Thyroid gland (tissue), 4 donors: ENCODE measurements at regions not wholly inside any gene's neighbourhood (a gene's known extent, or its start where the extent isn't known, plus 50 kb on each side); places are given as distances from the start of the nearest gene placed in this dataset.
A peak's percentile ranks its signal among the peaks of the same experiment; 100 is the strongest.

Experiments used
- DNase-seq, 2 donors: peaks; one replicate each; pipeline ENCODE4 v3.0.0-alpha.2; 2019
- H3K27ac ChIP-seq, 3 donors: fragments of 200-600 bp; sonication (generic); 1 replicate in 2 of 3; 2 replicates in 1 of 3; pipeline ENCODE4 v1.5.1; 2016 to 2019; ENCODE audit warnings: mild to moderate bottlenecking in 1 of 3, moderate library complexity in 1 of 3
- H3K27me3 ChIP-seq: fragments of 200-600 bp; sonication (generic); one replicate; pipeline ENCODE4 v1.5.1; 2019
- H3K36me3 ChIP-seq, 2 donors: fragments of 200-600 bp; sonication (generic); one replicate each; pipeline ENCODE4 v1.5.1; 2016 to 2019
- H3K4me1 ChIP-seq, 2 donors: fragments of 200-600 bp; sonication (generic); one replicate each; pipeline ENCODE4 v1.5.1; 2017 to 2019
- H3K4me3 ChIP-seq, 3 donors: fragments of 200-600 bp; sonication (generic); replicated peaks in 1 of 3; 1 replicate in 2 of 3; 2 replicates in 1 of 3; pipeline ENCODE4 v1.5.1; 2016; ENCODE audit warnings: mild to moderate bottlenecking in 1 of 3
- H3K9me3 ChIP-seq: fragments of 200-600 bp; sonication (generic); one replicate; pipeline ENCODE4 v1.5.1; 2017
- POLR2A ChIP-seq, 2 donors: fragments of 450-650 bp; IDR thresholded peaks; one replicate each; pipeline ENCODE4 v1.6.1; 2017; ENCODE audit warnings: antibody characterized with exemption in 2 of 2, mild to moderate bottlenecking in 2 of 2, moderate library complexity in 1 of 2
- WGBS, 2 donors: methylation state at CpG; one replicate each; pipeline ENCODE4 v1.1.5; 2017; 5-methylcytosine and 5-hydroxymethylcytosine counted together
- intact Hi-C: fragments of 100-400 bp; cut with DNase I; formaldehyde crosslinking; loops from one replicate; pipeline ENCODE4 v1.15.1; 2023
- TF ChIP-seq, protein P1 (sequence below), 6 experiments: fragments of 200-600 bp in 3 of 6; fragments of 450-650 bp in 3 of 6; sonication (generic) in 3 of 6; IDR thresholded peaks; one replicate each; pipeline ENCODE4 v1.5.1; 2016 to 2019; ENCODE audit warnings: antibody characterized with exemption in 6 of 6, mild to moderate bottlenecking in 2 of 6, inconsistent platforms in 1 of 6, moderate library complexity in 1 of 6

DNA sequence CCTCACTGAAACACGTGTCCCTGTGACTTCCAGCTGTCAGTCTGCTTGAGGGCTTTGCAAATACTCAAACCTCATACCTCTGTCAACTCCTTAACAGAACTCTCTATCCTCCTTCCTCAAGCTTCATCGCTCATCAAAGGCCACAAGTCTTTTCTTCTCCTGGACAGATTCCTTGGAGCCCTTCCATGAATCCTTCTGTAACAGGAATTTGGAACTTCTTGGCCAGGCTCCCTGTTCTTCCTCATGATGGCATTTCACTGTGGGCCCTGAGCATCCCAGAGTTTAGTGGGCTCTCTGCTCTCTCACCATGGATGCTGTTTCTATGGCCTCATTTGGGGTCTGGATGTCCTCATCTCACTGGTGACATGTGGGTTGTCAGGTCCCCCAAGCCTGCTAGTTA lies 105.0 kb upstream of the TLE3 start:
- intact Hi-C loops: no loop called here
- Histone ChIP-seq H3K27me3 (no peaks in the 10 kb centered on the region), H3K36me3 (no peaks in the 10 kb centered on the region), H3K27ac (no peak overlapping the region), H3K9me3 (no peaks in the 10 kb centered on the region), H3K4me3 (no peak overlapping the region), H3K4me1 (peaks cover 0 to 23% of the 10 kb centered on the region in 2 donors)
- DNase-seq: no peak
- no peak for TF ChIP-seq POLR2A (IDR thresholded peaks at IDR 0.05)
- TF ChIP-seq, protein P1, sequence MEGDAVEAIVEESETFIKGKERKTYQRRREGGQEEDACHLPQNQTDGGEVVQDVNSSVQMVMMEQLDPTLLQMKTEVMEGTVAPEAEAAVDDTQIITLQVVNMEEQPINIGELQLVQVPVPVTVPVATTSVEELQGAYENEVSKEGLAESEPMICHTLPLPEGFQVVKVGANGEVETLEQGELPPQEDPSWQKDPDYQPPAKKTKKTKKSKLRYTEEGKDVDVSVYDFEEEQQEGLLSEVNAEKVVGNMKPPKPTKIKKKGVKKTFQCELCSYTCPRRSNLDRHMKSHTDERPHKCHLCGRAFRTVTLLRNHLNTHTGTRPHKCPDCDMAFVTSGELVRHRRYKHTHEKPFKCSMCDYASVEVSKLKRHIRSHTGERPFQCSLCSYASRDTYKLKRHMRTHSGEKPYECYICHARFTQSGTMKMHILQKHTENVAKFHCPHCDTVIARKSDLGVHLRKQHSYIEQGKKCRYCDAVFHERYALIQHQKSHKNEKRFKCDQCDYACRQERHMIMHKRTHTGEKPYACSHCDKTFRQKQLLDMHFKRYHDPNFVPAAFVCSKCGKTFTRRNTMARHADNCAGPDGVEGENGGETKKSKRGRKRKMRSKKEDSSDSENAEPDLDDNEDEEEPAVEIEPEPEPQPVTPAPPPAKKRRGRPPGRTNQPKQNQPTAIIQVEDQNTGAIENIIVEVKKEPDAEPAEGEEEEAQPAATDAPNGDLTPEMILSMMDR (IDR thresholded peaks at IDR 0.05): no peak
- 78 to 81% methylated on average over 2 of the region's 2 CpGs for WGBS, 2 donors

DNA sequence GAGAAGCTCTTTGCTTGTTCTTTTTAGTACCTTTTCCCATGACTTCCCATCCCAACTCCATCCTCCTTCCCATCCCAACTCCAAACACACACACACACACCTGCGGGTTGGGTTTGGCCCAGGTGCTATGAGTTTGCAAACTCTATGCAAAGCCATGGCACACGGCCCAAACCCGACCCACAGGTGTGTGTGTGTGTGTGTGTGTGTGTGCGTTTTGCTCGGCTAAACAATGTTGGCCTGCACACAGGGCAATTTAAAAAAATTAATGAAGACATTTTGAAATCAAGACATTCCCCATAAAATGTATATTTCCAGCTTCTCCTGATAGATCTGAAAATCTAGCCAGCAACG lies 103.7 kb upstream of the TLE3 start:
- Histone ChIP-seq H3K9me3 (no peaks in the 10 kb centered on the region), H3K27ac (no peak overlapping the region), H3K4me1 (peaks cover 7 to 37% of the 10 kb centered on the region in 2 donors), H3K36me3 (no peaks in the 10 kb centered on the region), H3K4me3 (no peak overlapping the region), H3K27me3 (no peaks in the 10 kb centered on the region)
- WGBS, 2 donors: 55 to 66% methylated on average over 6 of the region's 6 CpGs
- intact Hi-C loops: no loop called here
- DNase-seq: peak; percentile 61 to 80
- TF ChIP-seq, protein P1 (IDR thresholded peaks at IDR 0.05): no peak
- no peak for TF ChIP-seq POLR2A (IDR thresholded peaks at IDR 0.05)

DNA sequence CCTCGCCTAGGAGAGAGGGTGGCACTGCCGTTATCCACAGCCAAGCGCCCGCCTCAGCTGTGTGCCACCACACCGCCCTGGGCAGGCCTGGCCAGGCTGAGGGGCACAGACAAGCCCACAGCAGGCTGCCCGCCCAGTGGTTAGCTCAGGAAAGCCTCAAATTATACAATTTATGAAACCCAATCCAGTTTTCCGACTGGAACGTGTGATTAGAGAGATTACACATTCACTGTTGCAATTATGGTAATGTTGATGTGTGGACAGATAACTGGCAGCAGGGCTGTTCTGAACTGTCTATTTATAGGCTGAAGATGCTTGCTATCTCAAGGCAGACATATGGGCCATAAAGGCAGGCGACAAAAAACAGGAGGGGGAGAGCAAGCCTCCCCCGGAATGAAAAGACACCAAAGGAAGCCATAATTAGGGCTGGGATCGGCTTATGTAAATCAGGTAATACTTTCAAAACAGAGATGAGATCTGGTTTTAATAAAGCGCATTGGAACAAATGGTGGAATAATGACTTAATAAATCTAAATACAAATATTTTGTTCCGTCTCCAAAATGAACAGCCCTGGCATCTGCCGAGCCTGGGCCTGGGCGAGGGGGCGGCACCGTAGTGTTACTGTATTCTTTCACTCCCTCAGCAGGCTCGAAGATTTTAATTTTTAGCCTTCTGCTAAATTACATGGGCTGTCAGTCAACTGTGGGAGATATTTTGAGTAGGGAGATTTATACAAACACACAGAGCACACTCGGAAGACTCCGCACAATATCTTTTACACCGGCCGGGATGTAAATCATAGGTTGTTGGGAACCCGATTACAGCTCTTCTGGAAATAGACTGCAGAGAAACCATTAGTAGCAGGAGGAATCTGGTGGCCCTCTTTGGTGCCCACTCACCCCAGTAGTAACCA lies 103.1 kb upstream of the TLE3 start:
- H3K27me3 ChIP-seq: no peaks in the 10 kb centered on the region
- H3K27ac ChIP-seq: no peak overlapping the region
- H3K36me3 ChIP-seq: no peaks in the 10 kb centered on the region
- H3K4me3 ChIP-seq: no peak overlapping the region
- DNase-seq: no peak
- TF ChIP-seq POLR2A (IDR thresholded peaks at IDR 0.05): no peak
- TF ChIP-seq, protein P1 (IDR thresholded peaks at IDR 0.05): no peak
- H3K4me1 ChIP-seq: peaks cover 14 to 43% of the 10 kb centered on the region in 2 donors
- WGBS, 2 donors: 85 to 88% methylated on average over 23 of the region's 23 CpGs
- H3K9me3 ChIP-seq: no peaks in the 10 kb centered on the region
- intact Hi-C loops: no loop called here

DNA sequence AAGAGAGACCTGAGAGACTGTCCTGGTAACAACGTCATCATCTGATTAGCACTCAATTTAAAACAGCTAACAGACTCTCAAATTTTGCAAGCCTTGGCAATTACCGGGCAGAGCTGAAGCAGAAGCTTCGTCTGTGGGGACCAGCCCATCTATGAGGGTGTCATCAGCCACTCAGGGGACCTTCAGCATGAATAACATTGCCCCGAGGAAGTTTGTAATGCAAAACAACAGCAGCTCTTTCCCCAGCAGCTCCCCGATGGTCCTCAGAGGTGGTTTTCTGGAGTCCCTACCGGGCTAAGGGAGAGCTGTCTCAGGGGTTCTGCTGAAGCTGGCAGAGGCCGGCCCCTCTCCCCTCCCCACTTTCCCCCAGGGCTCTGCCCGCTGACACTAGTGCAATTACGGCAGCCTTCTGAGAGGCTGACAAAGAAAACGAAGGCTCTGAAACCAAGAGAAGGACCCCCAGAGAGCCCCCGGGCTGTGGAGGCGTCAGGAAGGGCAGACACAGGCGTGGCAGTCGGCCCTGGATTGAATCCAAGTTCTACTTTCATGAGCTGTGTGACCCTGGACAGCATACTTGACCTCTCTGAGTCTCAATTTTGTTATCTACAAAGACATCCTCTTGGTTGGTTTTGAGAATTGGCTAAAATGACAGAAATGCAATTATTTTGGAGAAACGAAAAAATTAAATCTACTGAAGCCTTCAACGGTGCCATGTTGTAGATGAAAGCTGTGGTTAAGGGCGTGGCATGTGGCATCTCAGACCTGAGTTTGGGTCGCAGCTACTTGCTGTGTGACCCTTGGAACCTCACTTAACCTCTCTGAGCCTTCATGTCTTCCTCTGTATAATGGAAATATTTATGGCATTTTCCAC lies 102.1 kb upstream of the TLE3 start:
- intact Hi-C loops: no loop called here
- 52 to 56% methylated on average over 18 of the region's 18 CpGs for WGBS, 2 donors
- no peak for DNase-seq

More for the DNA sequence above, 102.1 kb upstream of the TLE3 start:
- TF ChIP-seq, protein P1 (IDR thresholded peaks at IDR 0.05): no peak
- TF ChIP-seq POLR2A (IDR thresholded peaks at IDR 0.05): no peak
- no peaks in the 10 kb centered on the region for H3K36me3 ChIP-seq
- no peak overlapping the region for H3K4me3 ChIP-seq
- no peak overlapping the region for H3K27ac ChIP-seq
- H3K4me1 ChIP-seq: peaks cover 24 to 53% of the 10 kb centered on the region in 2 donors
- H3K9me3 ChIP-seq: no peaks in the 10 kb centered on the region
- H3K27me3 ChIP-seq: no peaks in the 10 kb centered on the region
